ENCODE measurements at regions not wholly inside any gene's neighbourhood (a gene's known extent, or its start where the extent isn't known, plus 50 kb on each side); places are given as distances from the start of the nearest gene placed in this dataset.

GRCh38 chr2:70036290-70036689, 51.0 kb upstream of the PCBP1 start:
- DNase-seq: no peak

GRCh38 chr2:70035344-70035844, 51.9 kb upstream of the PCBP1 start:
- no peak for DNase-seq

GRCh38 chr2:70030724-70031420, 56.4 kb upstream of the PCBP1 start:
- no peak for DNase-seq

- DNase-seq: peak in 43 of 56 donors; percentile 2 to 71 (median 40)
These were observed 57.4 kb upstream of the PCBP1 start for GRCh38 chr2:70029814-70030409.

GRCh38 chr2:70024284-70024683, 62.9 kb upstream of the ASPRV1 start:
- DNase-seq: no peak

GRCh38 chr2:70019096-70019495, 57.7 kb upstream of the ASPRV1 start:
- no peak for DNase-seq

- DNase-seq: no peak
These were observed 56.5 kb upstream of the ASPRV1 start for GRCh38 chr2:70017962-70018361.

- DNase-seq: no peak
These were observed 53.5 kb upstream of the ASPRV1 start for GRCh38 chr2:70014959-70015358.

- no peak for DNase-seq
These were observed 51.5 kb upstream of the ASPRV1 start for GRCh38 chr2:70012887-70013286.

GRCh38 chr2:70011786-70012185, 50.4 kb upstream of the ASPRV1 start:
- no peak for DNase-seq

- no peak for DNase-seq
These were observed 49.9 kb upstream of the ASPRV1 start for GRCh38 chr2:70011335-70011734.
